EH (cell line): ENCODE measurements at regions not wholly inside any gene's neighbourhood (a gene's known extent, or its start where the extent isn't known, plus 50 kb on each side); places are given as distances from the start of the nearest gene placed in this dataset.
A peak's percentile ranks its signal among the peaks of the same experiment; 100 is the strongest.
"Not testable (repeated sequence)": the region's sequence is repeated elsewhere in the genome, so short reads cannot be mapped to it uniquely, and the experiment has no call there.

Experiments used
- DNase-seq: peaks from one replicate; pipeline ENCODE4 v3.0.0-alpha.2; 2015; ENCODE audit warnings: low read depth

DNA sequence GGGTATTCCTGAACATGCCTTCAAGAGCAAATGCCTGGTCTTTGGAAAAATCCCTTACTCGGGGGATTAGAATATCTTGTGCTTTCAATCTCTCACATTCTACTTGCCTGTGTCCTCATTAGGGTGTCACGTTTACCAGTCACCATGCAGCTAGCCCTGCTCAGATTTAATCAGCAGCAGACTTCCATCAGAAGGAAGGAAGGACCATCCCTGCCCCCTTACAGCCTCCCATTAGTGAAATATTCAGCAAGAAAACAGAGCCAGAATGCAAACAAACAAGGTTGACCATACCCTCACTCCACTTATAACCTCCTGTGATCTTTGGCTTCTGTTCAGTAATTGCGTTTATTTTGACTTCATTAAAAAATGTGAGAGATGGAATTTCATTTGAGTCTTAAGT lies 208.6 kb downstream of the CXCL12 start:
- DNase-seq, result peak; percentile 20

DNA sequence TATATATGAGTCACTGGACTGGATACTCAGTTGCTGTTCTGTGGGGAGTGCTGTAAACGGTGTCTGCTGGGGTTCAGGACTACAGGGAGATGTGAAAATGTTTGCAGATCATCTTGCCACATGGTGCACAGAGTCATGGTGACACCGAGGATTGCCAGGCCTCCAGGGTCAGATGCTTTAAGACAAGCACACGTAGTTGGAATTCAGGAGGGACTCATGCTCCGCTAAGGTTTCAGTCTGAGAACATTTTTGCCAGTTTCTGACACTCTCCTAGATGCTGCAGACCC lies 211.3 kb downstream of the CXCL12 start:
- peak; percentile 69 for DNase-seq

DNA sequence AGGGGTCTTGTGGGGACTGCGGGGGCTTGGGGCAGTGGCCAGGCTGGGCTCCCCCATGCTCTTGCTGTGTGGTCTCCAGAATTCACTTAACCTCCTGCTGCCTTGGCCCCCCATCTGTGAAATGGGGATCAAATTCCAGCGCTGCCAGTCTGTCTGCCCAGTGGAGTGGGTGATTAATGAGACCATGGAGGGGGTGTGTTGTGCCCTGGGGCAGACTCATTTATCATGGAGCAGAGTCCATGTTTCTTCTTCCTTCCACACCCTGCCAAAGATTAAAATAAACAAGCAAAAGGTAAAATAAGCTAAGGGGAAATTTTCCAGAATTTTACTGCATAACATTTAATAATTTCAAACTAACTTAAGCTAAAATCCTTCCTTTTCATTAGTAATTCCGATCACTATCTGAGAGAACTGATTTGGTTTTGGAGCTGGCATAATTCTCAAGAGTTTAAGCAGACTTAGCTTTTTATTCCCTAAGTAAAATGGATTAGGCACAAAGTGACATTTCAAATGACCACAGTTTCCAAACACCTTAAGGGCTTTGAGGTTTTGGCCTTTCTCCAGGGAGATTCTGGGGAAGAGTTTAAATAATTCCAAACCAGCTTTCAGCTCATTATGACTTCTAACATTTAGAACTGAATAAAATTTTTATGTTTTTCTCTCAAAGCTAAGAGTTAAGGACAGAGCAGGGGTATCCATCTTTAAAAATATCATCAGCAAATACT lies 211.9 kb downstream of the CXCL12 start:
- peak; percentile 5 for DNase-seq

DNA sequence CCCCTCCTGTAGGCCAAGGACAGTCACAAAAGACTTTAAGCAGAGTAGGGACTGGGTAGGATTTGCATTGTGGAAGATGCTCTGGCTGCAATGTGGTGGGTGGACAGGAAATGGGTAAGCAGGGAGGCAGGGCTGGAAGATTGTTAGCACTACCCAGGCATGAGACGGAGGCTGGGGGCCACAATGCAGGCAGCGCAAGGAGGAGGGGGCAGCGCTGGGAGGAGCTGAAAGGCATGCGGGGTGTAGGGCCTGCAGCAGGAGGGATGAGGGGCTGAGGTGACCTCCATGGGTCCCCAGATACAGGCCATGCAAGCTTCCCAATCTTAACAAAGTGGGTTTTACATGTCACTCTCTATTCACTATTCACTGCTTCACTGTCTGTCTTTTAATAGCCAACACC lies 213.1 kb downstream of the CXCL12 start:
- no peak for DNase-seq

DNA sequence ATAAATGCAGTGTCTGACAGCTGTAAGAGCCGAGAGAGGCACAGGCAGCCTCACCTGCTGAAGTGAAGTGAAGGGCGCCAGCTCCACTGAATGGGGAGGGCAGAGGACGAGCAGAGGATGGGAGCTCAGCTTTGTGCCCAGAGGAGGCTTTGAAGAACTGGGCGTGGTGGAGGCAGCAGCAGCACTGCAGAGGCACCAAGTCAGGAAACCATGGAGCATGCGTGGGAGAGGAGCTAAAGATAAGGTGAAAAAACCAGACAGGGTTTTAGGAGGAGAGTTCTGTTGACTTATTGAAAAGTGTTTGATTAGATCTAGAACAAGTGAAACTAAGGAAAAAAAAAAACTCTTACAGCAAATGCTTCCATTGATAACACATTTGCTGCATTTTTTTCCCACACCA lies 216.4 kb downstream of the CXCL12 start:
- DNase-seq, result no peak

DNA sequence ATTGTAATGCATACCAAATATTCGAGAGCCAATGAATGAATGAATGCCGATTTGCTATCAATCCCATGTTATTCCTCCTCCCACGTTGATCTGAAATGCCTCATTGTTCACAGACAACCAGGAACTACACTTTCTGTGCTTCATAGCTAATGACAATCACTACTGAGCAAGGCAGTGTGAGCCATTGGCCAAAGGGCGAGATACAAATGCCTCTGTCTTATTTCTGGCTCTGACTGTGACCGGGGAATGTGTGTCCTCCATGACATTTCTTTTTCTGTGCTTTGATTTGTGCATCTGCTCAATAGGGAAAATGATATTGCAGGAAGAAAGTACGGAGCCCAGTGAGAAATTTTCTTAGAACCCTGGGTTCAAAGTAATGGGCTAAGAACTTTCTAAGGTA lies 217.1 kb downstream of the CXCL12 start:
- DNase-seq, result no peak

DNA sequence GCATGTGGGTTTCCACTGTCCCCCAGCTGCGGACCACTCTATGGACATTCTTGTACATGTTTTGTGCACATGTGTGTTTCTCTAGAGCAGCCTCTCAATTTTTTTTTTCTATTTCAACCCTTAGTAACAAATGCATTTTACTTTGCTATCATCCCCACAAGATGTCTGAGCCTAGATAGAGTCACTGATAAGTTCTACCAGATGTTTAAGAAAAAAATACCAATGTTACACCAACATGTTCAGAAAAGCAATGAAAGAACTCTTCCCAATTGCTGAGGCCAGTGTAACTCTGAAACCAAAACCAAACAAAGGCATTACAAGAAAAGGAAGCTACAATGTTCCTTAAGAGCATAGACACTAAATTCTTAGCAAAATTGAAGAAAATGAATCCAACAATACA lies 218.5 kb downstream of the CXCL12 start:
- no peak for DNase-seq

DNA sequence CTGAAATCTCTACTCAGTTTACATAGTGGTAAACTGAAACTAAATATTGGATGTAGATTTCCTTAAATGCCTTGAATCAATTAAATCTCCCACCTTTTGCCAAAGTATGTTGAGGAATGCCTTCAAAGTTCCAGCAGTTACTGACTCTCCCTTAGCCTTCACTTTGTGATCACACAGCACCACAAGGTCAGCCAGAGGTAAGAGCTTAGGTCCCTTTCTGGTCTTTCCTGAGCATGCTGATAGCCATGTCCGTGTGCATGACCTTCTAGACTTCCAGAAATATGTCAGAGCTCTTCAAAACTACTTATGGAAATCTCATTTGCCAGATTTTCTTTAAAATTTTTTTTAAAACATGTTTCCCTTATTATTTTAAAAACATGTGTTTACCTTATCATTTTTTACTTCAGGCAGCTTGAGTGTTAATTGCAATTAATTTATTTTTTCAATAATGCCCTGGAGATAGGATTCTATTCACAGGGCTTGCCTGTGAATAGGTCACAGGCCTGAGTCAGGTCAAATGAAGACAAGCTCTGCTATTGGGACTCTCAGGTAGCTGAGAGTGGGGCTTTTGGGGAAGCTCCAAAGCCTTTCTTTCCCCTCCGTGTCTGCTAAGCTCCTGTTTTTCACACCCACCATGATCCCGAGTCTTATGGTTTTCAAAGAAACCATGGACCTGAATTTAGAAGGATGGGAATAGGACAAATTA lies 220.5 kb downstream of the CXCL12 start:
- DNase-seq, result no peak

DNA sequence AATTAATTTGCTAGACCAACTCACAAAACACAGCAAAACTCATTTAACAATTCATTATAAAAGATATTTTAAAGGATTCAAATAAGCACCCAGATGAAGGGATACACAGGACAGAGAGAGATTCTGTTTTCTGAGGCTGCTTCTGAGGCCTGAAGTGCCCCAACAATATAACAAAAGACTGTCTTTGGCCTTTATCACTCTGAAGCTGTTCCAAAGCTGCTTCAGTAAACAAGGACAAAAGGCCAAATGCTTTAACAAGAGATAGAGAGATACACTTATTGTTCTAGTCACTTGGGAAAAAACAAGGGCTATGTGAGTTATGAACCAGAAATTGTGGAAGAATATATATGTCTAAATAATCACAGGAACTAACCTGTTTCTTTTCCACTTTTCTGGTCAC lies 223.7 kb downstream of the CXCL12 start:
- DNase-seq, result no peak

DNA sequence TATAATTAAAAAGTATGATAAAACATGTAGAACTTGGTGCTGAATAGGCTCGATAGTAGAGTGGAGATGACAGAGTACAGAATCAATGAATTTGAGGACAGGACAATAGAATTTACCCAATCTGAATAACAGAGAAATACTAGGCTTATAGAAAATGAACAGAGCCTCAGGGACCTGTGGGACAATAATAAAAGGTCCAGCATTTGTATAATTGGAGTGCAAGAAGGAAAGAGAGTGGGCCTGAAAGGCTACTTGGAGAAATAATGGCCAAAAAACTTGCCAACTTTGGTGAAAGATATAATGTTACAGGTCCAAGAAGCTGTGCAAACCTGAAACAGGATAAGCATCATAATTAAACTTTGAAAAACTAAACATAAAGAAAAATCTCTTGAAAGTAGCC lies 227.3 kb downstream of the CXCL12 start:
- no peak for DNase-seq

DNA sequence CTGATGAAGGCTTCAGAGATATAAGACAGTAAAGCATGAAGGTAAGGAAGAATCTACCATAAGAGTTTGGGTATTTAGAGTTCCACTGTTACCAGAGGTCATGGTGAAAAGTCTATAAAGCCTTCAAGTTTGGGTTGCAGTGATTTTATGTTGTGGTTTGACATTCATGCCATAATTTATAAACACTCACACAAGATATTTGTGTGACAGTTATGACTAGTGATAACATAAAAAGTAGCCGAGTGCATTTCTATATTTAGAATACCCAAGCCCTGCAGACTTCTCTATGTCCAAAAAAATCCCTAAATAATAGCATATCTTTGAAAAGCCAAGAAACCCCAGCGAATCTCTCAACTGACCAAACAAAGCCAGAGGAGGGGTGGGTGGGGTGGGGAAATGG lies 229.9 kb downstream of the CXCL12 start:
- peak; percentile 67 for DNase-seq

DNA sequence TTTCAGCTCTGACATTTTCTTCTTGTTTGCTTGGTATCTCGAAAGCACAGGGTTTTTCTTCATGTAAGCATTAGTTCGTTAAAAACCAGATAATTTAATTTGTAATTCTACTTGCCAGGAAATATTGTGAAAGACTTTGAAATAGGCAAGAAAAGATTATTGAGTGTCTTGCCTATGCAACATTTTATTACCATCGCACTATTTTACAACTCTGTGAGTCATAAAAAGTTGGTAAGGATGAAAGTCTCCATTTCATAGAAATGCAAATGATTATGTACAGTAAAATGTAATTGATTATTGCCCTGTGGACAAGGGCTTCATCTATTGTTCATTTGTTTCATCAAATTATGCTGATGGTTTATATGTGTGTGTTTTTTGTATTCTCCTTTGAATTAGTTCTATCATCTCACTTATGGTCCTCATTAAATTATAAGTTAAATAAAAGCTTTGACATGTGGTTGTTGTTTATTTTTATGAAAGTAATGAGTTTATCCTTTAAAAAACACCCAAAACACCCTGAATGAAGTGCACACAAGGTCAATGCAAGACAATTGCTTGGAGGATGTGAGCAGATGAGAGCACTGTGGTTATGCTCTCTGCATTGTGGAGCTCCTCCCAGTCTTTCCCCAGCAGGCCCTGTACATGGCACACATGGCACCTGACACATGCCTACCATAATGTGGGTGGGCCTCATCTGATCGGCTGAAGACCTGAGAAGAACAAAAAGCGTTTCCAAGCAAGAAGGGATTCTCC lies 230.8 kb downstream of the CXCL12 start:
- peak; percentile 51 for DNase-seq

DNA sequence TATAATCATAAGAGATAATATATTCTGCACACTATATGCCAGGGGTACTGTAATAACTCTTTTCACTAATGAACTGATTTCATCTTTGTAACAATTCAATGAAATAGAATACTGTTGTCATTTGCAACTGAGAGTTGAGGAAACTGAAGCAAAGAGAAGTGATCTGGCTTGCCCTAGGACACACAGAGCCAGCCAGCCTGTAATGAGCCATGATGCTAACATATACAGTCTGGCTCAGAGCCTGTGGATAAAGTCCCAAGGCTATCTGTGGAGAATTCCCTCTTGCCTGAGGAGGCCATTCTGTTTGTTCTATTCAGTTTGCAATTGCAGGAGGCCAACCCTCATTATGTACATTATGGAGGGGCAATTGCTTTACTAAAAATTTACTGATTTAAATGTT lies 241.3 kb downstream of the CXCL12 start:
- no peak for DNase-seq

DNA sequence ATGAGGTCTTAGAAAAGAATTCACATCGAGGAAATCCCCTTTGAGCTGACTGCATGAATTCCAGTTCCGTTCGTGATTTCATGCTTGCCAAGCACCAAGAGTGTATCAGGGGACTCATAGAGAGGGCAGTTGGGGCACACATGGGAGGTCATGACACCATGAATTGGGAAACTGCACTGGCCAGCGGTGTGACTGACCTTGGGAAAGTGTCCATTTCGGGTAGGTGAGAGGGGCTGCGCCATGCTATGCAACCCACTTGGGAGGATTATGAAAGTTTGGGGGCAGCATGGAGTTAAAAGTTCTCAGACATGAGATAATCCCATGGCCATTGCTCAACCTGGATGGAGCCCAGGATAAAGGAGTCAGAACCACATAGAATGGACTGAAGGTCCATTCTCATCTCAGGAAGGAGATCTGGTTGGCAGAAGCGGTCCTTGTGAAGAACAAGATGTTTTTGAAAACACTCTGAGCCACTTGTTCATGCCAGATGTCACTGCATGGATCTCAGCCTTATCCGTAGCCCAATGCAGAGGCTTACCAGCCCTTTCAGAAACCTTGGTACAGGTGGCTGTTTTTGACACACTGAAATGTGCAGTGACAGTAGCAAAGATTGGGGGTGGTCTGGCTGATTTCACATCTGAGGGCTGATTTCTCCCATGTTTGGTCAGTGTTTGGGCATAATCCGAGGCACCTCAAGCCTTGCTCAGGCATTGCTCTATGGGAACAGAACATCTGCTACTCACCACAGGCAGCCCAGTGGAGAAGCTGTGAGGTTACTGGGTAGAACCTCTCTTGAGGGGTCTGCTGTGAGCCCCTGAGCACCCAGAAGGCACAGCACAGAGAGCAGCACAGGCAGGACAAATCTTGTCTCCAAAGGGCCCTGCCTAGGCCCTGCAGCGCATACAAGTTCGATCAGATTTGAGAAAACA lies 252.3 kb downstream of the CXCL12 start:
- DNase-seq, result no peak

DNA sequence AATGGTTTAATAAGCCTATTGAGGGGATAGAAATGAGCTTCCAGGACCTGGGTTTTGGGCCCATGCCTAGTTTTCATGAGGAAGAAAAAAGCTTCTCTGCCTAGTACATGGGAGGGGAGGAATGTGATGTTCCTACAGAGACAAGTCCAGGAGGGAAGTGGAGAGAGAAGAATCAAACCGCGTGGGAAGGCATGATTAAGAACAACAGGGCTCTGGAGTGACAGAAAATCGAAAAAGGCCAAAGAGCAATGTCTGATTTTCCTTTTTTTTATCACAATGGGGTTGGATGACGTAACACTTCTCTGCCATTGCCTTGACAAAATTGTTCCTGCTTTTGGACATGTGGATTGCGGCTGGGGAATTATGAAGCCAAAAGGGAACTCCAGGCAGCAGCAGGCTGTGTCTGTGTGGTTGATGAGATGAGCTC lies 258.6 kb downstream of the CXCL12 start:
- DNase-seq, result no peak

DNA sequence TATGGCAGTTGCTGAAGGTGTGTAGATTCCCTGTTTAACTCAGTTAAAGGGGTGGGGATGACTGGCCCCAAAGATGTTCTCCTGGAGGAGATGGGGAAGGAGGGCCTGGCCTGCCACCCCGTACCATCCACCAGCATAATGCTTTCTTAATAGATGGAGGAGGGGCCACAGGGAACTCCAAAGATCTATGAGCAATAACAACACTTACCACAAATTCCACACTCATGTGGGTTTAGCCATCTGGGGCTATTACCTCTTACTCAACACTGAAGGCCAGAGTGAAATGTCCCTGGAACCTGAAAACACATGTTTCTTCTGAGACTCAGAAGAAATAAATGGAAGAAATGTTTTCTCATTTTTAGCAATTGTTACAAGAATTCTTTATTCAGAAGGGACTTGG lies 259.0 kb downstream of the CXCL12 start:
- DNase-seq, result peak; percentile 86

DNA sequence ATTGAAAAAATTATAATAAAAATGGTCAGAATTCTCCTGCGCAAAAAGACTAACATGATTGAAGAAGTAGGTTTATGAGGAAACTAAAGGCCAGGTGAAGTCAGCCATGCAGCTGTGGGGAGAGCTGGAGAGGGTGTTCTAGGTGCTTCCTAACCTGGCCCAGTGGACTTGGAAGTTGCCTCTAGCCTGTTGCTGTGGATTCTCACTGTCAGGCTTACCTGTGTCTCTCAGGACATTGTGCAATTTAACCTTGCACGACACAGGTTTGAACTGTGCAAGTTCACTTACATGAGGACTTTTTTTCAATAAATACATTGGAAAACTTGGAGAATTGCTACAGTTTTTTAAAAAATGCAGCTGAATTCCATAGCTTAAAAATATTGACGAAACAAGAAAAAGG lies 266.4 kb downstream of the CXCL12 start:
- DNase-seq, result no peak

DNA sequence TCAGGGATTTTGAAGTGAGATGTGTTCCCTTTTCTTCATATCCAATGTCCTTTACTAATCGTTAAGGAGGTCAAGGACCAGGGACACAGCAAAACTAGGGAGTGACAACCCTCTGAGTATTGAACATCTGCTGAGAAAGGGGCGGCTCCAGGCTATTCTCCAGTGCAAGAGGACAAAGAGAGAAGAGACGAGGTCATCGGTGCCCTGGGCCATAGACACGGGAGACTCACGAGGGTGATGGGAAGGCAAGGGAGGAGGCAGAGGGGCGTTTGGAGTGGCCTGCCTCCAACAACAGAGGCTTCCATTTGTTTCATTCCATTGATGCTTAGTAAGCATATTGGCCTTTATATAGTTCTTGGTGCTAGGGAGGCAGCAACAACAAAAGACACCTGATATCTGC lies 268.4 kb downstream of the CXCL12 start:
- peak; percentile 18 for DNase-seq

DNA sequence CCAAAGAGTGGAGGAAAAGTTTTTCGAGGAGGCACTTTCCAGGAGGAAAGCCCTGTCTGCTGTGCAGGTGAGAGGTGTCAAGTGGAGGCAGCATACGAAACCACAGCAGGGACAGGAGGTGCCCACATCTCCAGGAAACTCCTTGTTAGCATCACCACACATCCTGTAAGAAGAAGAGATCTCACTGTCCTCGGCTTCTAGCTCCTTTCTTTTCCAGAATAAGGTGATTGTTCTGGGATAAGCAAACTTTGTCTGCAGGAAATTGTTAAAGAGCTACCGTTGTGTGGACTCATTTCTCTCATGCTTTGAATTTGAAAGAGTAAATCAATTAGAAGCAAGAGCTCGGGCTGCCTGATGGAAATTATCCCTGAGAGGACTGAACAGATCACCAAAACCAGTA lies 269.4 kb downstream of the CXCL12 start:
- no peak for DNase-seq

DNA sequence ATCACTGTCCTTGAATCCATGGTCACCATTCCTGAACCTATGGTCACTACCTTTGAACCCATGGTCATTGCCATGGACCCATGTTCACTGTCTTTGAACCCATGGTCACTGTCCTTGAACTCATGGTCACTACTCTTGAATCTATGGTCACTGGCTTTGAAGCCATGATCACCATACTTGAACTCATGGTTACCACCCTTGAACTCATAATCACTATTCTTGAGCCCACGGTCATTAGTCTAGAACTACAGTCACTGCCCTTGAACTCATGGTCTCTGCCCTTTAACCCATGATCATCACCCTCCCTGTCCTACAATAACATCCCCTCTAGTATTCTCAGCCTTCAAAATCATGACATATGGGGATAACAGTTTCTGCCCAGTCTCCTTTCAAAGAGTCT lies 270.5 kb downstream of the CXCL12 start:
- no peak for DNase-seq

DNA sequence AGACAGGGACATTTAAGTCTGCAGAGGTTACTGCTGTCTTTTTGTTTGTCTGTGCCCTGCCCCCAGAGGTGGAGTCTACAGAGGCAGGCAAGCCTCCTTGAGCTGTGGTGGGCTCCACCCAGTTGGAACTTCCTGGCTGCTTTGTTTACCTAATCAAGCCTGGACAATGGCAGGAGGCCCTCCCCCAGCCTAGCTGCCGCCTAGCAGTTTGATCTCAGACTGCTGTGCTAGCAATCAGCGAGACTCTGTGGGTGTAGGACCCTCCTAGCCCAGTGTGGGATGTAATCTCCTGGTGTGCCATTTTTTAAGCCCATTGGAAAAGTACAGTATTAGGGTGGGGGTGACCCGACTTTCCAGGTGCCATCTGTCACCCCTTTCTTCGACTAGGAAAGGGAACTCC lies 272.6 kb downstream of the CXCL12 start:
- DNase-seq, result not testable (repeated sequence)

DNA sequence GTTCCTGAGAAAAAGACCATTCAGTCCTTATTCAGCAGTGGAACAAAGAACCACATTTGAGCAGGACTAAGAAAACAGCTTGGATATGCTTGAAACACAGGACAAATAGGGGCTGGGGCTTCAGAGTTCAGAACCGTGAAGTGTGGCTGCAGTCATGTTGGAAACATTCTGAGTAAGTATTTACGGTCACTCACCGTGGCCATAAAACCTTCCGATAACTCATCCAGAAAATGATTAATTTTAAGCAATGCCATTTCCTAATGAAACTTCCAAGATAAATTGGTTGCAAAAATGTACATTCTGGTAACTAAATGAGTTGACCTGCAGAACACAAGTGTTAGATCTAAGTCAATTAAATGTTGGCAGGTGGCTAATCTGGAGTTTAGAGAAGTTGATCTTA lies 279.2 kb downstream of the CXCL12 start:
- no peak for DNase-seq
